GM19035 (cell line): ENCODE measurements at regions not wholly inside any gene's neighbourhood (a gene's known extent, or its start where the extent isn't known, plus 50 kb on each side); places are given as distances from the start of the nearest gene placed in this dataset.

Experiments used
- ATAC-seq: cut with Tn5 transposase; IDR thresholded peaks from one replicate; pipeline ENCODE4 v1.9.1; 2021; ENCODE audit not compliant: unreplicated experiment

DNA sequence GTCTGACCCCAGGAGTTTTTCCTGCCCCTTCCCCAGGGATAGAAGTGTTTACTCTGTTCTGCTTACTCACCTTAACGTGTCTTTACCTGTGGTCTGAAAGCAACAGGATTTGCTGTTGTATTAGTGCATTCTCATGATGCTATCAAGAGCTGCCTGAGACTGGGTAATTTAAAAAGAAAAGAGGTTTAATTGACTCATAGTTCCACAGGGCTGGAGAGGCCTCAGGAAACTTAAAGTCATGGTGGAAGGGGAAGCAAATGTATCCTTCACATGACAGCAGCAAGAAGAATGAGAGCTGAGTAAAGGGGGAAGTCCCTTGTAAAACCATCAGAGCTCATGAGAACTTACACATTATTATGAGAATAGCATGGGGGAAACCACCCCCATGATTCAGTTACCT lies 240.4 kb downstream of the SNAPC1 start:
- no peak for ATAC-seq

DNA sequence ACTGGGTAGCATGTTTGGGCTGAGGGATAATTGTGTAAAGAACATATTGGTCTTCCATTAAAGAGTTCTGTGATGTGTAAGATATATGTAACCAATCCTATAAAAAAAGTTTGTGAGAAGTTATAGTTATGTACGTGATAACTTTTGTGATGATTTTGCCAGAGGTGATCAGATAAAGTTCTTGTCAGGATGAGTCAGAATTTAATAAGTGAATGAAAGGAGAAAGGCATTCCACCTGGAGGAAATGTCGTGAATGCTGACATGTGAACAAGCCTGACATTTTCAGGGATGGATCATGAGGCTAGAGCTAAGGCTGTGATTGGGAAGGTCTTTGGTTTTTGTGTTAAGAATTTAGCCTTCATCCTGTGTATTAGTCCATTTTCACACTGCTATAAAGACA lies 241.5 kb downstream of the SNAPC1 start:
- ATAC-seq = no peak

DNA sequence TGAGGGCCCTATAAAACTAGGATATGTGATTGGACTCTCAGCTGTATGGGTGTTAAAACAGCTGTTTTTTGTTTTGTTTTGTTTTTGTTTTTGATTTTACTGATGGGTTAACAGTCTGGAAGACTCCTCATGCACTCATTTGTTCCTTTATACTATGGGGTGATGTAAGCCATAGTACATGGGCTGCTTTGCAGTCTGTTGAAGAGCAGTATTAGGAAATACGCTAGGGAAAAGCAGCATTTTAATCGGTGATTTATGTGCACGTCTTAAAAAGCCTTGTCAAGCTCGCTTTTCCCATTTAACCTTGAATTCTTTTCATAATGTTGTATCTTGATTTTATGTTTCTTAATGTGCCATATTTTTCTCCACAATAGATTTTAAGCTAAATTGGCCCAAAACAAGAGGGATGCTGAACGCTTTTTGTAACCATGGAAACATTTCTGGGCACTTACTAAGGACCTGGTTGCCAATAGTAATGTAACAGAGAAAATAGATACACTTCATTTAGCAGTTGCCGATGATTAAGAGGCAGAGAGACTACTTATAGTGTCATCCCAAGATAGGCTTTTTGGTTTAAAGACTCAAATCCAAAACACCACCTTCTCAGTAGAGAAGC lies 244.0 kb downstream of the SNAPC1 start:
- no peak for ATAC-seq

DNA sequence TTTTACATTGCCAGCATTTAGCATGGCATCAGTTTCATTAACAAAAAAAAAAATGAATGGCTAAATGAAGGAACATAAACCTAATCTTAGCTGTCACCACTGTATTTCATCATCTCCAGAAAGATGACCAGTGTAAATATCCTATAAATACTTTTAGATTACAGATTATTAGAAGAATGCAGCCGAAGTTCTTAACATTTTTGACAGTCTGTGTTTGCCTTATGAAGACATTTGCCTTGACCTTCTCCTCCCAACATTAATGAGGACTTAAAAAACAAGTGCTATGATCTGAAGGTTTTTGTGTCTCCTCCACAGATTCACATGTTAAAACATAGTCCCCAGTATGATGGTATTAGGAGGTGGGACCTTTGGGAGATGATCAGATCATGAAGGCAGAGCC lies 253.0 kb downstream of the SNAPC1 start:
- ATAC-seq = no peak

DNA sequence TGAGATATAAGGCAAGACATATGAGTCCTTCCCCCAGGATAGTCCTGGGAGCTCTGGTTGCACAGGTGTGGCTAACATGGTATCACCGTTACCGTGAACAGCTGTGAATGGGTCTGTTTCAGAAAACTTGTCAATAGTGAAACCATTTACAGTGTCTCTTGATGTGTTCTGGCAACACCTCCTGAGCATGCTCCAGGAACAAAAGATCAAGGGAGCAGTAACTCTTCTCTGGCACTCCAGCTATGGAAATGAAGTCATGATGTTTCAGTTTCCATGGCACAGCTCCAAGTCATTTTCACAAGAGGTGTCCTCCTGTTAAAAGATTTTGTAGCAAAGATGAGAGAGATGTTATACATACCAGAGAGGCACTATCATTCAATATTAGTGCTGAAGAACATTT lies 253.7 kb downstream of the SNAPC1 start:
- ATAC-seq = no peak

DNA sequence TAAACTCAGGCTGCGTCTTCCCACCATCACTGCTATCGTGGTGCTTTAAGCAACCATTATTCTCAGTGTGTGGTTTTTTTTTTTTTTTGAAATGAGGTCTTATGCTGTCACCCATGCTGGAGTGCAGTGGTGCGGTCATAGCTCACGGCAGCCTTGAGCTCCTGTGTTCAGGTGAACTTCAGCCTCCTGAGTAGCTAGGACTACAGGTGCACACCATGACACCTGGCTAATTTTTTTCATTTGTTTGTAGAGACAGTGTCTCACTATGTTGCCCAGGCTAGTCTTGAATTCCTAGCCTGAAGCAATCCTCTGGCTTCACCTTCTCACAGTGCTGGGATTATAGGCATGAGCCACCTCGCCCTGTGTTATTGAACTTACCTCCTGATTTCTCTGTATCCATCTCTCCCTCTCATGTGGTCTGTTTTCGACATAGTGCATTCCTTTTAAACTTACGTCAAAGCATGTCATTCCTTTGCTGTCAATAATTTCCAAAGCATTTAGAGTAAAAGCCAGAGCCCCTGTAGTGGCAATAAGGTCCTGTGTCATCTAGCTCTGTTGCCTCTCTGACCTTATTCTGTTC lies 255.5 kb downstream of the SNAPC1 start:
- no peak for ATAC-seq

DNA sequence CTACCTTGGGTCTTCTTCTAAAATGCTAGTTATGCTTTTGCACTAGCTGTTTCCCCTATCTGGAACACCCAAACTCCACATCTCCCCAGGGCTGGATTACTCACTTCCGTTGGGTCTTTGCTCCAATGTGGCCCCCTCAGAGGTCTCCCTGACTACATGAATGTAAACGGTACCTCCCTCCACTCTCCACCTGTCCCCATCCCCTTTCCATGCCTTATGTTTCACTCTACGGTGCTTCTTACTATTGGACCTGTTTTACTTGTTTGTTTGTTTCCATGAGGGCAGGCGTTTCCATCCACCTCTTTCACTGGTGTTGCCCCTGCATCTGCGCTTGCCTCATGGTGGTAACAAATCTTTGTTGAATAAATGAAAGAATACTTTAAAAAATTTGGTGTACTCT lies 256.4 kb downstream of the SNAPC1 start:
- ATAC-seq = no peak

DNA sequence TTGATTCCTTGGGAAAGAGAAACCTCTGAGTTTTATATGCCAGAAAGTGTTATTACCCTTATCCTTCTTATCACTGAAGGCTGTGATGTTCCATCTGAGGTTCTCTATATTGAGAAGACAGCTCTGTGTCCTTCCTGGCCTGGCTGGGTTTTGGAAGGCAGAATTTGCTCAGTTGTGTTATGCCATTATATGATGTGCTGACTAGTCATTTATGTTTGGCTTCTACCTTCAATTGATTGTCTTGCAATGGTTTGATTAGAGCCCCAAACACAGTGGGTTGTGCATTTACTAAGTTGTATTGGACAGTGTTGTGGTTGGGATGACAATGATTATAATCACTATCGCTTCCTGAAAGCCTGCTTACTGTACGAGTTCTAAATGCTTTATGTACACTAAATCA lies 265.7 kb downstream of the SNAPC1 start:
- no peak for ATAC-seq

DNA sequence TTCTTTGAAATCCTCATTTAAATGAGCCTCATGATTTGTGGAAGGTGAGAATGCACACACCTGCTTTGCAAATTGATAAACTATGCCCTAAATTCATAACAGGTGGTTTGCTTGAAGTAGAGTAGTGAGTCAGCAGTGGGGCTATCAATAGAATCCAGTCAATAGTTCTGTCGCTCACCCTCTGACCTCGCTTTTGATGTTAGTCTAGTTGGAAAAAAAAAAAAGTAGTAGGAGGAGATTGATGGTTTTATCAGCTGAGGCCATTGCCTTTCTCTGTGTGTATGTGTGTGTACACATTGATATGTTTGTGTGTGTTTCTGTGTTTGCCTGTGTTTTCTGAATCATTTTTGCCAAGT lies 267.3 kb downstream of the SNAPC1 start:
- peak; percentile 55 for ATAC-seq

DNA sequence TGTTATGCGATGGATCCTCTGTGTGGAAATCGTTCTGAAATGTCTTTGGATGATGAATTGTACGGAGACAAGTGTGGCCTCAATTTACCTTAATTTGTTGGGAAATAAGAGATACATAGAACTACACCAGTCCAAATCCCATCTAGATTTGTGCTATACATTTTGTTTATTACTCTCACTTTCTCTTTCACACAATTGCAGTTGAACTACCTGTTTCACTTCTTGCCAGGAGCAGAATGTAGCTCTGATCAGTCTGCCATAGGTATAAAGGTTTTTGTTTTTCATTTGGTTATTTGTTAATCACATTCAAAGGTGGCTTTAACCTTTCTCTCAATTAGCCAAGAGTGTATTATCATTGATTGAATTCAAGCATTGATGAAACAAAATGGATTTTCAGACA lies 268.2 kb downstream of the SNAPC1 start:
- ATAC-seq = no peak

DNA sequence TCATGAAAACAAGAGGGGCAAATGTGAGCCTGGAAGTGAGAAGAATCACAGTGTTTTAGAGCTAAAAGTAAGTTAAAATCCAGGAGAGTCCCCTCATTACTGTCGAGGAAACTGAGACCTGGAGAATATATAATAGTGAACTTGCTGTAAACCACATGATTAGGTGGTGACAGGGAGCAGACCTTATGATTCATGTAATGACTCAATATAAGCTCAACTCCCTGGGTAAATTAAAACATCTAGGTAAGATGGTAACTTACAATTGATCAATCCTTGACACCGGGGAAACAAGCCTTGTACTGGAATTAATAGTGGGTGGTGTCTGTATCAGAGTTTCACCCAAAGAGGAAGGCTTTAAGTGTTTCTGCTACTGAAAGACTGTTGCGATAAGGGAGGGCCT lies 269.3 kb downstream of the SNAPC1 start:
- no peak for ATAC-seq

DNA sequence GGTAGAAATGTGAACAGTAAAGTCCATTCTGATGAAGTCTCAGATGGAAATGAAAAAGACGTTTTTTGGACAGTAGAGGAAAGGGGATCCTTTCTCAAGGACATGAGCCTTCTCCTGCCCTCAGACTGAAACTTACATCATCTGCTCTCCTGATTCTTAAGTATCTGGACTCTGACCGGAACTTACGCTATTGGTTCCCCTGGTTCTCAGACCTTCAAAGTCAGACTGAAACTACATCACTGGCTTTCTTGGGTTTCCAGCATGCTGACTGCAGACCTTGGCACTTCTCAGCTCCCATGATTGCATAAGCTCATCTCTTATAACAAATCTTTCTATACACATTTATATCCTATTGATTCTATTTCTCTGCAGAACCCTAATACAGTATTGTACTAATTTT lies 291.0 kb downstream of the SNAPC1 start:
- ATAC-seq = no peak

DNA sequence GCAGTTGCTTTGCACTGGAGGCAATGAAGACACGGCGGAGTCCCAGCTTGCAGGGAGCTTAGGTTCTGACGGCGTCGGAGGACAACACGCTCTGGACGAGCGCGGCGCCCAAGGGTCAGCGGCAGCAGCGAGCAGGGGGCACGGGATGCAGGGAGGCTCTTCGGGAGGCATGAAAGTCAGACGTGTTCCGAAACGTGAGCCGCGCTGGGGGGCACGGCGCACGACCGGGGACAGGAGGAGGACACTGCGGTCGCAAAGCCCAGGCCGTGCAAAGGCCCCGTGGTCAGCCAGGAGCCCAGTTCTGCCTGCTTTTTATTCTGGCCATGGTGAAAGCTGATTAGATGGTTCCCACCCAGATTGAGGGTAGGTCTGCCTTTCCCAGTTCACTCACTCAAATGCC lies 294.6 kb downstream of the SNAPC1 start:
- ATAC-seq = no peak

DNA sequence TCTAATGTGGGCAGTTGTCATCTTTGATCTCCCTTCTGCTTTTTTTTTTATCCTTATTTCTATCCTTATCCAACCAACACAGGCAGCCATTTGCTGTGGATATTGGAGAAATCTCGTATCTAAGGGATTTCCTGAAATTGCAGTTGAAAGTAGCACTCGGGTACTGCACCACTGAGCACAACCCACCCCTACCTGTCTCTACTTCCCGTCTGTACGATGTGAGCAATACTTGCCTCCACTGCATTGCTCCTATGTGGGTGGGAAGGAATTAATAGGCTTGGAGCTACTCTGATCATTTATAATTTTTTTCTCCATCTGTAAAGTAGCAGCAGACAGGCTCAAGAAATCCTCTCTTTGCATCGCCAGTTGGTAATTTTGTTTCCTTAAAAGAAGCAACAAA lies 300.4 kb downstream of the SNAPC1 start:
- ATAC-seq = no peak

DNA sequence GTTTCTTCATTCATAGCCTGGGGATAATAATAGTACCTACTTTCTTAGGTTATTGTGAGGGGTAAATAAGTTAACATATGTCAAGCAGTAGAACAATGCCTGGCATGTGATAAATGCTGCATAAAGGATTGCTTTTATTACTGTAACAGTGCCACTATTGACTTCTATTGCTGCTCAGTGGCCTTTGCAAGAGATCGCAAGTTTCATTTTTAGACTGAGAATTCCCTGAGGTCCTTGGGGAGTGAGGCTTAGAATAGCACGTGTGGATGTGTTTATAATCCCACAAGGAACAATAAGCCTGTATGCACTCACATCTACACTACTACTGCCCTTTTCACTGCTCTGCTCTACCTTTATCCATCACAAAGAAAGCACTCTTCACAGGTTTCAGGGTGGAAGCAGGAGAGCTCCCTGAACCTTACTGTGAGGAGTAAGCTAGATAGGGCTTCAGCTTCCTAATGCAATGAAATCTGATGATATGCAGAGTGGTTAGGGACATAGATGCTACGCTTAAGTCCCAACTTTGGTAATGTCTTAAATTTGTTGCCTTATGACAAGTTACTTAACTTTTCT lies 302.6 kb downstream of the SNAPC1 start:
- no peak for ATAC-seq

DNA sequence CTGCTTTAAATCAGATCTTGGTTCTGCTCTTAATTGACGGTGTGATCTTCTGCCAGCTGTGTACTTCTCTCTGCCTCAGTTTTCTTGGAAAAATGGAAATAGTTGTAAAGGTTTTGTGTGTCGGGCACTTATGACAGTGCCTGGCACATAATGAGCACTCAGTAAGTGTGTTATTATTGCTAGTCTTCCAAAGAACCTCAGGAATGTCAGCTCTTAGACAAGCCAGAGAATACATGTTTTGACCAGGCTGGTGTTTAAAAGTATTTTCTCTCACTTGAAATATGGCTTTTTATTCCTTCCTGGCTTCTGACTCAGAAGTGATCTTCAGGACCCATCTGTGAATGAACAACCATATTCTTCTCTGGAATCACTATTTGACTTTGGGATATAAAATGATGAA lies 304.1 kb downstream of the SNAPC1 start:
- ATAC-seq = no peak

DNA sequence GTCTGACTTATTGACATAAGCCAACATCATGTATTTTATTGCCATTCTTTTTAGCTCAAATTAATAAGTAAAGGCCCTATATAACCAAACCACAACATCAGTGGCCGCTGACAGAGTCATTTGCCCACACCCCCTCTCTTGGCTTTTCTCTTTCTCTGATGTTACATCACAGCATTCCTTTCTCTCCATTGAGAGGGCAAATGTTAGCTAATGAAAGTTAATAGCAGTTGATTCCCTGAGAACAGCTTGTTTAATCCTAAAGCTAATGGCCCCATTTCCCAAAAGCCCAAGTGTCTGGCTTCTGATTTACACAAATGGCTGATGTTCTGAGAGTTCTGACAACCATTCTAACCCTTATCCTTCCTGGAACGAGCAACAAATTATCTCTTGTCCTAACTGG lies 308.8 kb downstream of the SNAPC1 start:
- ATAC-seq = no peak

DNA sequence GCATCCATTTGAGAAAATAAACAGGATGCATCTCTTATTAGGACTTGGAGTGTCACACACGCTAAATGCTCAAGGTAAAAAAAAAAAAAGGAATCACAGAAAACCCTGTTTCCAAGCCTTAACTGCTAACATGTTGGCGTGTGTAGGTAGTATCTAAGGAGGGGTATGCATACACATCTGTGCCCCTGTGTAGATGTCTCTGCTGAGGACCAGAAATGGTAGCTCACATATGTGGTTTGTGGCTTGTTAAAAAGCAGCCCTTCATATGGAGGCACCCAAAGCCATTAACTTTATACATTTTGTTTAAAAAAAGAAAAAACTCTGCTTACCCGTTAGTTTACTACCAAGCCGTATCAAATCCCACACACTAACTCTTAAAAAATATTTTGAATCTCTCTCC lies 314.1 kb downstream of the SNAPC1 start:
- ATAC-seq = no peak

DNA sequence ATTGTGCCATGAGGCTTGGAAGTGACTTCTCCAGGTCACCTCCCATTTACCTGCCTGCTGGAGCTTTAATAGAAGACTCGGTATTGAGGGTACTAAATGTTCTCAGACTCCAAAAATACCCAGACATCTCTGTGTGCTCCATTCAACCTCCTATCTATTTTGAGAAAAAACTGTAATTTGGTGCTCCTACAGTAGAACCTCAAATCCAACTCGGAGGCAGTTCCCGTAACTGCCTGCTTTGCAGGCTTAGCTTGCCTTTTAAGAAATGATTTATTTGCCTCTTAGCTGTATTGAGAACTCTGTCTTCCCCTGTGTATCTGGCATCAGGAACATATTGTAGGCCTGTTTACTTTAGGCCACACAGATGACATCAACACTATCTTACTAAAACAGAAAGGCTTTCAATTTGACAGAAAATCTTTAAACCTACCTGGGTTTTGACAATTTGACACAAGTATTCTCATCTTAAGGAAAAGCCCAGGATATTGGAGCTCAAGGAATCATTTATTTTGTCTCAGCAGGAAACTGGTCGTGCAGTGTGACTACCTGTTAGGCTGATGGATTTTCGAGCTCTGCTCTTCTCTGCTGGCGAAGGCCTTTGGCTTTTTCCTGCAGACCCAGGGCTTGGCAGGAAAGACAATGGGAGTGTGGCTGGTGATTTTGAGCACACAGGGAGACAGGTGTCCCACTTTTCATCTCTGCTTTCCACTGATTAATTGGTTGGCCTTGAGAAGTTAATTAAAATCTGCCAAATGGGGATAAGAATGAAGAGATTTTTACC lies 314.8 kb downstream of the SNAPC1 start:
- ATAC-seq = no peak

DNA sequence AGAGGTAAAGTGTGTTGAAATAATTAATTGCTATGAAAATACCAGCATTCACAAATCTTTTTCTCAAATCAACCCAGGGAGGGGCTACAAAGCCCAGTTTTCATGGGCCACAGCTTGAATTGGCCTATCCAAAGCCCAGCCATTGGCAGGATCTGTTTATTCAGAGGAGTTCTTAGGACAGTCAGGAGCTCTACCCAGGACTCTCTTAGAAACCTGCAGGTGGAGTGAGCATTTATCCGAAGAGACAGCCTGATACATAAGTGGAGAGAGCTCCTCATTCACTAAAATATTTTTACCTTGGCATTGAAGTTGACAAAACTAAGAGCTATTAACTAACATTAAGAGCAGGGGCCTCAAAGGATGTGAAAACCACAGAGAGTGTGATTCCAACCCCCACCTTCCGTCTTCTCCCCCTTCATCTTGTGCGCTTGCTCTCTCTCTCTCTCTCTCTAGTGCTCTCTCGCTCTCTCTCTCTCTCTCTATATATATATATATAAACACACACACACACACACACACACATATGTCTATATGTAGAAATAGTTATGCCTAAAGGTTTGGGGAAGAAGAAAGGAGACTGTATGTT lies 315.5 kb downstream of the SNAPC1 start:
- ATAC-seq = no peak

DNA sequence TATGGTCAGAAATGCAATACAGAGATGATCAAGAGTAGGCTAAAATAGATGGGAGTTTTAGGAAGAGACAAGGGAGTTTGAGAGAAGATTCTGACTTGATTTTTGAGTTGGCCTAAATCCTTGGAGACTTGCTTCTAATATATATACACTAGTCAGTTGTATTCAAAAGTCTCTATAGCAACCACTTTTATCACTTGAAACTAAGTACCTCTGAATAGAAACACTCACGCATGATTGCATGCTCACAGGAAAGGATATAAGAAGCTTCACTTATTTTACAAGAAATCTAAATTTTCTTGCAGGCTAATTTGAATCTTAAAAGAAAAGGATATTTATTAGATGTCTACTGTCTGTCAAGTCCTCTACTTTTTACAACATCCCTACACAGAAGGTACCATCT lies 316.8 kb downstream of the SNAPC1 start:
- no peak for ATAC-seq

DNA sequence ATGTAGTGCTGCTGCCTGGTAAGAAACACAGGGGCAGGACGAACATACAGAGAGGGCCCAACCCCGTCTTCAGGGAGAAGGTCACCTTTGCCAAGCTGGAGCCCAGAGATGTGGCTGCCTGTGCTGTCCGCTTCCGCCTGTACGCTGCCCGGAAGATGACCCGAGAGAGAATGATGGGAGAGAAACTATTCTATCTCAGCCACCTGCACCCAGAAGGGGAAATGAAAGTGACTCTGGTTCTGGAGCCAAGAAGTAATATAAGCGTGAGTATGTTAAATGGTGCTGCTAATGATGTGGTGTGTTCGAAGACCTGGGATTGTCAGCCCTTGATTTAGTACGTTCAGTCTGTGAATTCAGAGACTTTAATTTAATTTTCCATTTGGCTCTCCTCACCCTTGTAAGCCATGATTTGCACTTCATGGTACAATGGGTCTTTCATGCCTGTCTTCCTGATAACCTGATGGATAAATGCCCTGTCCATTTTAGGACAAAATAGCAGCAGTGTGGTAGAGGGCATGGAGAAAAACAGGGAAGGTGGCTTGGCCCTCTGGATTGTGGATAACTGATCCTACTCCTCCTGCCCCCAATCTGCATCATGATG lies 318.9 kb downstream of the SNAPC1 start:
- ATAC-seq = peak; percentile 91
